ENCODE measurements at regions not wholly inside any gene's neighbourhood (a gene's known extent, or its start where the extent isn't known, plus 50 kb on each side); places are given as distances from the start of the nearest gene placed in this dataset.

- no peak for TF ChIP-seq CTCF (IDR thresholded peaks at IDR 0.05)
- TF ChIP-seq POLR2A (IDR thresholded peaks at IDR 0.05) = no peak
Observed at GRCh38 chr6:85749236-85749635, 106.5 kb upstream of the SYNCRIP start.

Data from right lobe of liver (tissue), 4 donors.